GM12891 (cell line): ENCODE measurements at regions not wholly inside any gene's neighbourhood (a gene's known extent, or its start where the extent isn't known, plus 50 kb on each side); places are given as distances from the start of the nearest gene placed in this dataset.

Experiments
- DNase-seq: peaks from one replicate; pipeline ENCODE4 v3.0.0; 2011; ENCODE audit warnings: low spot score; ENCODE audit not compliant: insufficient read length
- FAIRE-seq: peaks from 2 replicates; lab custom pipeline; 2011; peaks lifted over from hg19 to GRCh38; lab: Jason Lieb, UNC
- PAX5 ChIP-seq: IDR thresholded peaks from 2 replicates; pipeline ENCODE4 v1.6.1; 2011; ENCODE audit warnings: low read length, moderate library complexity, mild to moderate bottlenecking; ENCODE audit not compliant: insufficient read depth, severe bottlenecking
- POLR2A ChIP-seq: IDR thresholded peaks from 2 replicates; pipeline ENCODE4 v1.6.1; 2011; ENCODE audit warnings: low read depth, low read length, control low read depth
- POLR2AphosphoS5 ChIP-seq: IDR thresholded peaks from 2 replicates; pipeline ENCODE4 v1.6.1; 2011; ENCODE audit warnings: low read depth, low read length, control low read depth
- POU2F2 ChIP-seq: IDR thresholded peaks from 2 replicates; pipeline ENCODE4 v1.6.1; 2011; ENCODE audit warnings: low read depth, mild to moderate bottlenecking, control low read depth, low read length, moderate library complexity
- SPI1 ChIP-seq: IDR thresholded peaks from 2 replicates; pipeline ENCODE4 v1.6.1; 2011; ENCODE audit warnings: low read depth, low read length, control low read depth
- TAF1 ChIP-seq: IDR thresholded peaks from 2 replicates; pipeline ENCODE4 v1.6.1; 2011; ENCODE audit warnings: low read depth, low read length, control low read depth

- TF ChIP-seq POU2F2 (no peak), POLR2AphosphoS5 (no peak), TAF1 (no peak), SPI1 (no peak), PAX5 (no peak)
- FAIRE-seq = no peak
Observed at GRCh38 chr3:41137686-41138111, 61.6 kb upstream of the CTNNB1 start.

GRCh38 chr3:41138146-41138545 lies 61.2 kb upstream of the CTNNB1 start:
- FAIRE-seq (no peak), DNase-seq (no peak)
- no peak for TF ChIP-seq SPI1
- no peak for TF ChIP-seq TAF1
- TF ChIP-seq POLR2A = no peak
- TF ChIP-seq POU2F2 = no peak
- TF ChIP-seq PAX5 = no peak
- no peak for TF ChIP-seq POLR2AphosphoS5

More at GRCh38 chr3:41137686-41138111, 61.6 kb upstream of the CTNNB1 start:
- no peak for DNase-seq

GRCh38 chr3:41138601-41139000 lies 60.7 kb upstream of the CTNNB1 start:
- DNase-seq (no peak), FAIRE-seq (no peak)
- TF ChIP-seq SPI1 (no peak), POU2F2 (no peak), TAF1 (no peak)

GRCh38 chr3:41140242-41140641 lies 59.1 kb upstream of the CTNNB1 start:
- DNase-seq (no peak), FAIRE-seq (no peak)
- TF ChIP-seq PAX5 (no peak), SPI1 (no peak), TAF1 (no peak), POLR2A (no peak), POU2F2 (no peak)

GRCh38 chr3:41141433-41142167 lies 57.7 kb upstream of the CTNNB1 start:
- TF ChIP-seq TAF1 (no peak), POLR2AphosphoS5 (no peak), POLR2A (no peak), PAX5 (no peak), SPI1 (no peak), POU2F2 (no peak)
- FAIRE-seq = no peak
- DNase-seq = no peak

- TF ChIP-seq POU2F2 = no peak
- no peak for TF ChIP-seq TAF1
- TF ChIP-seq POLR2A = no peak
- TF ChIP-seq POLR2AphosphoS5 = no peak
- no peak for TF ChIP-seq SPI1
- no peak for TF ChIP-seq PAX5
- no peak for FAIRE-seq
- no peak for DNase-seq
Observed at GRCh38 chr3:41143421-41144031, 55.8 kb upstream of the CTNNB1 start.

GRCh38 chr3:41144631-41145030 lies 54.7 kb upstream of the CTNNB1 start:
- TF ChIP-seq PAX5 (no peak), POU2F2 (no peak), POLR2AphosphoS5 (no peak), SPI1 (no peak), TAF1 (no peak), POLR2A (no peak)
- no peak for DNase-seq
- no peak for FAIRE-seq

- TF ChIP-seq POLR2A (no peak), POLR2AphosphoS5 (no peak), POU2F2 (no peak), TAF1 (no peak), PAX5 (no peak), SPI1 (no peak)
- FAIRE-seq = no peak
- DNase-seq = no peak
Observed at GRCh38 chr3:41148478-41148877, 50.8 kb upstream of the CTNNB1 start.

GRCh38 chr3:41148901-41149300 lies 50.4 kb upstream of the CTNNB1 start:
- TF ChIP-seq POLR2AphosphoS5 = no peak
- no peak for TF ChIP-seq POU2F2
- TF ChIP-seq SPI1 = no peak
- no peak for TF ChIP-seq TAF1
- TF ChIP-seq POLR2A = no peak
- FAIRE-seq = no peak
- no peak for DNase-seq
